ENCODE measurements at regions not wholly inside any gene's neighbourhood (a gene's known extent, or its start where the extent isn't known, plus 50 kb on each side); places are given as distances from the start of the nearest gene placed in this dataset.

- TF ChIP-seq POU2F2 (IDR thresholded peaks at IDR 0.05; ENCODE audit: low read depth, low read length): no peak
- no peak for TF ChIP-seq TAF1 (IDR thresholded peaks at IDR 0.05; ENCODE audit: low read depth, low read length)
- no peak for TF ChIP-seq POLR2AphosphoS5 (IDR thresholded peaks at IDR 0.05; ENCODE audit: low read depth, low read length)
- TF ChIP-seq POLR2A (IDR thresholded peaks at IDR 0.05; ENCODE audit: low read depth, low read length): no peak
Measured at GRCh38 chr14:98192946-98193345, 1079.1 kb downstream of the BCL11B start.

Measured in GM12891 (cell line).